HL-60 (cell line): ENCODE measurements at regions not wholly inside any gene's neighbourhood (a gene's known extent, or its start where the extent isn't known, plus 50 kb on each side); places are given as distances from the start of the nearest gene placed in this dataset.

ENCODE experiments used
- DNase-seq, 2 experiments: peaks; one replicate each; pipeline ENCODE4 v3.0.0-alpha.2; 2010 to 2020; ENCODE audit warnings: low read depth in 1 of 2, low spot score in 1 of 2
- H3K27ac ChIP-seq: fragments of 250-450 bp; sonication (Bioruptor Pico); replicated peaks from 2 replicates; pipeline ENCODE4 v1.5.1; 2020; ENCODE audit warnings: mild to moderate bottlenecking, moderate library complexity
- H3K27me3 ChIP-seq: fragments of 250-450 bp; sonication (Bioruptor Pico); 2 replicates; pipeline ENCODE4 v1.5.1; 2021; ENCODE audit warnings: mild to moderate bottlenecking, moderate library complexity; ENCODE audit not compliant: insufficient read depth, poor library complexity, severe bottlenecking
- H3K4me3 ChIP-seq: replicated peaks from 2 replicates; pipeline ENCODE4 v1.5.1; 2011; ENCODE audit warnings: mild to moderate bottlenecking, control low read depth, low read length; ENCODE audit not compliant: insufficient read depth
- GABPA ChIP-seq: IDR thresholded peaks from 2 replicates; pipeline ENCODE4 v1.6.1; 2012; ENCODE audit warnings: low read depth
- POLR2AphosphoS5 ChIP-seq: IDR thresholded peaks from 2 replicates; pipeline ENCODE4 v1.6.1; 2012; ENCODE audit warnings: low read depth
- SPI1 ChIP-seq: IDR thresholded peaks from 2 replicates; pipeline ENCODE4 v1.6.1; 2012; ENCODE audit warnings: low read depth, mild to moderate bottlenecking, borderline replicate concordance
- TF ChIP-seq, protein P1 (sequence below): IDR thresholded peaks from one replicate; pipeline ENCODE4 v1.5.1; 2011; ENCODE audit warnings: low read length, control low read depth, inconsistent platforms; ENCODE audit not compliant: insufficient read depth
- TF ChIP-seq, protein P2 (sequence below): IDR thresholded peaks from 2 replicates; pipeline ENCODE4 v1.6.1; 2012; ENCODE audit warnings: low read depth; ENCODE audit not compliant: insufficient replicate concordance

DNA sequence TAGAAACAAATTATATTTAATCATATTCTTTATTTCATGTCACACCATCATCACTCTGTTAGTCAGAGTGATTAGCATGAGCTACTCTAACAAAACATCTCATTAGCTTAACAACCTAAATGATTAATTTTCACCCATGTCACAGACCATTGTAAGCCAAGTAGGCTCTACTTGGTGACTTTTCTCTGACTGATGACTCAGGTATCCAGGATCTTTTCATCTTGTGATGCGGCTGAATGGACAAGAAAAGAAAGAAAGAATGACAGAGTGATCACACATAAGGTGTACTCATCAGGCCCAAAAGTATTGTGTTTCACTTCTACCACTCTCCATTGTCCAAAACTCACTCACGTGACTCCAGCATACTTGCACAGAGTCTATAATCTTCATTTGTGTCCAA lies 299.3 kb downstream of the ANXA1 start:
- no peak for TF ChIP-seq SPI1
- TF ChIP-seq POLR2AphosphoS5 = no peak
- no peak for TF ChIP-seq GABPA
- TF ChIP-seq, protein P1, sequence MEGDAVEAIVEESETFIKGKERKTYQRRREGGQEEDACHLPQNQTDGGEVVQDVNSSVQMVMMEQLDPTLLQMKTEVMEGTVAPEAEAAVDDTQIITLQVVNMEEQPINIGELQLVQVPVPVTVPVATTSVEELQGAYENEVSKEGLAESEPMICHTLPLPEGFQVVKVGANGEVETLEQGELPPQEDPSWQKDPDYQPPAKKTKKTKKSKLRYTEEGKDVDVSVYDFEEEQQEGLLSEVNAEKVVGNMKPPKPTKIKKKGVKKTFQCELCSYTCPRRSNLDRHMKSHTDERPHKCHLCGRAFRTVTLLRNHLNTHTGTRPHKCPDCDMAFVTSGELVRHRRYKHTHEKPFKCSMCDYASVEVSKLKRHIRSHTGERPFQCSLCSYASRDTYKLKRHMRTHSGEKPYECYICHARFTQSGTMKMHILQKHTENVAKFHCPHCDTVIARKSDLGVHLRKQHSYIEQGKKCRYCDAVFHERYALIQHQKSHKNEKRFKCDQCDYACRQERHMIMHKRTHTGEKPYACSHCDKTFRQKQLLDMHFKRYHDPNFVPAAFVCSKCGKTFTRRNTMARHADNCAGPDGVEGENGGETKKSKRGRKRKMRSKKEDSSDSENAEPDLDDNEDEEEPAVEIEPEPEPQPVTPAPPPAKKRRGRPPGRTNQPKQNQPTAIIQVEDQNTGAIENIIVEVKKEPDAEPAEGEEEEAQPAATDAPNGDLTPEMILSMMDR = no peak
- TF ChIP-seq, protein P2, sequence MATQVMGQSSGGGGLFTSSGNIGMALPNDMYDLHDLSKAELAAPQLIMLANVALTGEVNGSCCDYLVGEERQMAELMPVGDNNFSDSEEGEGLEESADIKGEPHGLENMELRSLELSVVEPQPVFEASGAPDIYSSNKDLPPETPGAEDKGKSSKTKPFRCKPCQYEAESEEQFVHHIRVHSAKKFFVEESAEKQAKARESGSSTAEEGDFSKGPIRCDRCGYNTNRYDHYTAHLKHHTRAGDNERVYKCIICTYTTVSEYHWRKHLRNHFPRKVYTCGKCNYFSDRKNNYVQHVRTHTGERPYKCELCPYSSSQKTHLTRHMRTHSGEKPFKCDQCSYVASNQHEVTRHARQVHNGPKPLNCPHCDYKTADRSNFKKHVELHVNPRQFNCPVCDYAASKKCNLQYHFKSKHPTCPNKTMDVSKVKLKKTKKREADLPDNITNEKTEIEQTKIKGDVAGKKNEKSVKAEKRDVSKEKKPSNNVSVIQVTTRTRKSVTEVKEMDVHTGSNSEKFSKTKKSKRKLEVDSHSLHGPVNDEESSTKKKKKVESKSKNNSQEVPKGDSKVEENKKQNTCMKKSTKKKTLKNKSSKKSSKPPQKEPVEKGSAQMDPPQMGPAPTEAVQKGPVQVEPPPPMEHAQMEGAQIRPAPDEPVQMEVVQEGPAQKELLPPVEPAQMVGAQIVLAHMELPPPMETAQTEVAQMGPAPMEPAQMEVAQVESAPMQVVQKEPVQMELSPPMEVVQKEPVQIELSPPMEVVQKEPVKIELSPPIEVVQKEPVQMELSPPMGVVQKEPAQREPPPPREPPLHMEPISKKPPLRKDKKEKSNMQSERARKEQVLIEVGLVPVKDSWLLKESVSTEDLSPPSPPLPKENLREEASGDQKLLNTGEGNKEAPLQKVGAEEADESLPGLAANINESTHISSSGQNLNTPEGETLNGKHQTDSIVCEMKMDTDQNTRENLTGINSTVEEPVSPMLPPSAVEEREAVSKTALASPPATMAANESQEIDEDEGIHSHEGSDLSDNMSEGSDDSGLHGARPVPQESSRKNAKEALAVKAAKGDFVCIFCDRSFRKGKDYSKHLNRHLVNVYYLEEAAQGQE = no peak
- DNase-seq = no peak
- Histone ChIP-seq H3K27ac (no peak overlapping the region), H3K4me3 (no peak overlapping the region), H3K27me3 (no peaks in the 10 kb centered on the region)

- H3K27me3 ChIP-seq = no peaks in the 10 kb centered on the region
- TF ChIP-seq, protein P2 = no peak
- TF ChIP-seq, protein P1 = no peak
- TF ChIP-seq SPI1 (no peak), GABPA (no peak), POLR2AphosphoS5 (no peak)
- DNase-seq = no peak
- H3K4me3 ChIP-seq = no peak overlapping the region
- H3K27ac ChIP-seq = no peak overlapping the region
Observed at GRCh38 chr9:73459817-73460216, 308.2 kb downstream of the ANXA1 start.

DNA sequence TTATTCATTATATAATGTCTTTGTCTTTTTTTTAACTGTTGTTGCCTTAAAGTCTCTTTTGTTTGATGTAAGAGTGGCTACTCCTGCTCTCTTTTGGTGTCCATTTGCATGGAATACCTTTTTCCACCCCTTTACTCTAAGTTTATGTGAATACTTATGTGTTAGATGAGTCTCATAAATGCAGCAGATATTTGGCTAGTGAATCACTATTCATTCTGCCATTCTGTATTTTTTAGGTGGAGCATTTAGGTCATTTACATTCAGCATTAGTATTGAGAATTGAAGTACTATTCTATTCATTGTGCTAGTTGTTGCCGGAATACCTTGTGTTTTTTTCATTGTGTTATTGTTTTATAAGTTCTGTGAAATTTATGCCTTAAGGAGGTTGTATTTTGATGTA lies 317.1 kb downstream of the ANXA1 start:
- Histone ChIP-seq H3K27ac (no peak overlapping the region), H3K27me3 (no peaks in the 10 kb centered on the region), H3K4me3 (no peak overlapping the region)
- TF ChIP-seq, protein P1 = no peak
- TF ChIP-seq POLR2AphosphoS5 (no peak), GABPA (no peak), SPI1 (no peak)
- TF ChIP-seq, protein P2 = no peak
- no peak for DNase-seq
